Calu3 (cell line): ENCODE measurements at regions not wholly inside any gene's neighbourhood (a gene's known extent, or its start where the extent isn't known, plus 50 kb on each side); places are given as distances from the start of the nearest gene placed in this dataset.

Source experiments
- BruUV-seq: library from RNA; stranded (reverse); fragments of 400-500 nt; replicated peaks from 2 replicates; lab custom pipeline; 2021; lab: Mats Ljungman, UMichigan
- CTCF ChIA-PET: fragments of 300-600 bp; sonication (Branson Sonifier 250); formaldehyde crosslinking; loops from one replicate; lab custom pipeline; 2022; ENCODE audit warnings: antibody characterized with exemption; lab: Charles Lee
- DNase-seq: peaks from one replicate; pipeline ENCODE4 v3.0.0; 2022
- H3K27ac Mint-ChIP-seq: one replicate; pipeline ENCODE4 v1.8.0; 2022; ENCODE audit warnings: mixed read lengths; ENCODE audit not compliant: unreplicated experiment
- H3K27me3 Mint-ChIP-seq: one replicate; pipeline ENCODE4 v1.8.0; 2022; ENCODE audit warnings: mixed read lengths; ENCODE audit not compliant: unreplicated experiment
- H3K36me3 Mint-ChIP-seq: one replicate; pipeline ENCODE4 v1.8.0; 2022; ENCODE audit warnings: mild to moderate bottlenecking, moderate library complexity, mixed read lengths; ENCODE audit not compliant: insufficient read depth, unreplicated experiment
- H3K4me1 Mint-ChIP-seq: one replicate; pipeline ENCODE4 v1.8.0; 2022; ENCODE audit warnings: mild to moderate bottlenecking, low read depth, mixed read lengths; ENCODE audit not compliant: unreplicated experiment
- H3K4me3 Mint-ChIP-seq: one replicate; pipeline ENCODE4 v1.8.0; 2022; ENCODE audit warnings: mild to moderate bottlenecking, low read depth, moderate library complexity, mixed read lengths; ENCODE audit not compliant: unreplicated experiment
- H3K9me3 Mint-ChIP-seq: one replicate; pipeline ENCODE4 v1.8.0; 2022; ENCODE audit warnings: low read depth, mixed read lengths; ENCODE audit not compliant: unreplicated experiment
- intact Hi-C: fragments of 100-400 bp; cut with micrococcal nuclease; formaldehyde crosslinking; loops from one replicate; pipeline ENCODE4 v1.10.0; 2022; ENCODE audit not compliant: unreplicated experiment
- TF ChIP-seq, protein P1 (sequence below): fragments of 200-600 bp; IDR thresholded peaks from one replicate; pipeline ENCODE4 v1.8.0; 2022; ENCODE audit warnings: antibody characterized with exemption; ENCODE audit not compliant: unreplicated experiment

DNA sequence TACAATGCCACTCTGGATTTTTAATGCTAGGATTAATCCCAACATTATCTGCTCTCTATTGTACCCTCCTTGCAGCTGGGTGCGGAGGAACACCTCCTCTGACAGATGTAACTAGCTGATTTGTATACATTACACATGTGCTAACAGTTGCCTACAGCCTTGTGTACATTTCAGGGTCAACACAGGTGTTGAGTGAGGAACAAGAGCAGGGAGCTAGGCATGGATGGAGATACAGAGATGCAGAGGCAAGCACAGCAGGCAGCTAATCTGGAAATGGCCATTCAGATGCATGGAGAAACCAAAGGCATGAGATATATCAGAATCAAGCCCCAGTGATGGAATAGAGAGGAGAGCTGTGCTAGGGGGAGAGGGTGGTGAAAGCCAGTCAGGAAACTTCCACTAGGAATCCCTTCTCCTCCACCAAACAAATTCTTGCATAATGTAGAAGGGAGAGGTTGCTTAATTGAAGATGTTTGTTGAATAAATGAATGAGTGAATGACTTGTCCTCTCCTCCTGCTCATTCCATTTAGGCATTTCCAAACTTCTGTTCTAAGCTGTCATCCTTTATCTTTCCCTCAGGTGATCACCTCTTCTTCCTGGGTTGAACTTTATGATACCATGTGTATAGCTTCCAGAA lies 313.2 kb downstream of the ATP23 start:
- H3K27ac Mint-ChIP-seq, result no peak overlapping the region
- TF ChIP-seq, protein P1, sequence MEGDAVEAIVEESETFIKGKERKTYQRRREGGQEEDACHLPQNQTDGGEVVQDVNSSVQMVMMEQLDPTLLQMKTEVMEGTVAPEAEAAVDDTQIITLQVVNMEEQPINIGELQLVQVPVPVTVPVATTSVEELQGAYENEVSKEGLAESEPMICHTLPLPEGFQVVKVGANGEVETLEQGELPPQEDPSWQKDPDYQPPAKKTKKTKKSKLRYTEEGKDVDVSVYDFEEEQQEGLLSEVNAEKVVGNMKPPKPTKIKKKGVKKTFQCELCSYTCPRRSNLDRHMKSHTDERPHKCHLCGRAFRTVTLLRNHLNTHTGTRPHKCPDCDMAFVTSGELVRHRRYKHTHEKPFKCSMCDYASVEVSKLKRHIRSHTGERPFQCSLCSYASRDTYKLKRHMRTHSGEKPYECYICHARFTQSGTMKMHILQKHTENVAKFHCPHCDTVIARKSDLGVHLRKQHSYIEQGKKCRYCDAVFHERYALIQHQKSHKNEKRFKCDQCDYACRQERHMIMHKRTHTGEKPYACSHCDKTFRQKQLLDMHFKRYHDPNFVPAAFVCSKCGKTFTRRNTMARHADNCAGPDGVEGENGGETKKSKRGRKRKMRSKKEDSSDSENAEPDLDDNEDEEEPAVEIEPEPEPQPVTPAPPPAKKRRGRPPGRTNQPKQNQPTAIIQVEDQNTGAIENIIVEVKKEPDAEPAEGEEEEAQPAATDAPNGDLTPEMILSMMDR, result no peak
- no peaks in the 10 kb centered on the region for H3K4me1 Mint-ChIP-seq
- no peaks in the 10 kb centered on the region for H3K36me3 Mint-ChIP-seq
- peaks cover 2% of the 10 kb centered on the region for H3K9me3 Mint-ChIP-seq
- intact Hi-C loops, result no loop called here
- BruUV-seq, result no TSS peak
- no peak overlapping the region for H3K4me3 Mint-ChIP-seq
- no peaks in the 10 kb centered on the region for H3K27me3 Mint-ChIP-seq
- no peak for DNase-seq
- CTCF ChIA-PET, result no interaction called here

DNA sequence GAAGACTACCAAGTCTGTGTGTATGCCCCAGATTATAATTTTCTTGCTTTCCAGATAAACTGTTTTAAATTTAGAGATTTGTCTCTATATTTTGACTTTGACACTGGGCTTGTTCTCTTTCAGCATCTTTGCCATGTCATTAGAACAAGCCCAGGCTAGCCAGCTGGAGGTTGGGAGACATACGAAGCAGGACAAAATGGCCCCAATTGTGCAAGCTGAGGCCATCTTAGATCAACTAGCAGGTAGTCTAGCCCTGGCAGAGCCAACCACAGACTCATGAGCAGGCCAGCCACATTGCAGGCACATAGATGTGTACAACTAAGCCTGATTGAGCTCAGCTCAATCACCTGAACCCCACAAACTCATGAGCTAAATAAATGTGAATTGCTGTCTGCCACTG lies 321.4 kb downstream of the ATP23 start:
- peaks cover 5% of the 10 kb centered on the region for H3K9me3 Mint-ChIP-seq
- TF ChIP-seq, protein P1, result no peak
- no peak overlapping the region for H3K27ac Mint-ChIP-seq
- H3K4me3 Mint-ChIP-seq, result no peak overlapping the region
- no TSS peak for BruUV-seq
- CTCF ChIA-PET, result no interaction called here
- intact Hi-C loops, result no loop called here
- no peaks in the 10 kb centered on the region for H3K4me1 Mint-ChIP-seq
- H3K36me3 Mint-ChIP-seq, result no peaks in the 10 kb centered on the region
- no peaks in the 10 kb centered on the region for H3K27me3 Mint-ChIP-seq
- DNase-seq, result no peak

DNA sequence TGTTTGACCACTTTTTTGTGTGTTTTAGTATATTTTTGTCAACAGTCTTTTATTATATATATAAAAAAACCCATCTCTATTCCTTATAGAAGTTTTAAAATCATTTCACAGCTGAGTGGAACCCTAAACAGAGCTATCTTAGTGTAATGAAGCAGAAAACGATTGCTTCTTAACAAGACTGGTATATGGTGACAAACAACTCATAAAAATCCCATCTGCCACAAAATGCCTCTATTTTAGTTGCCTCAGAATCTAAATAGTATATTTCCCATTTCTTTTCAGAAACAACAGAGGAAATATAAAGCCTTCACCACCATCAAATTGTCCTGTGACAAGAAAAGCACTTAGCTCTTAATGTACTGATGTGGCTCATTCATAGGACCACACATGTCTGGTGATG lies 322.4 kb downstream of the ATP23 start:
- Mint-ChIP-seq H3K27me3 (no peaks in the 10 kb centered on the region), H3K4me3 (no peak overlapping the region), H3K36me3 (no peaks in the 10 kb centered on the region), H3K4me1 (no peaks in the 10 kb centered on the region), H3K27ac (no peak overlapping the region), H3K9me3 (peaks cover 5% of the 10 kb centered on the region)
- TF ChIP-seq, protein P1, result no peak
- BruUV-seq, result no TSS peak
- DNase-seq, result no peak
- CTCF ChIA-PET, result no interaction called here
- intact Hi-C loops, result no loop called here

DNA sequence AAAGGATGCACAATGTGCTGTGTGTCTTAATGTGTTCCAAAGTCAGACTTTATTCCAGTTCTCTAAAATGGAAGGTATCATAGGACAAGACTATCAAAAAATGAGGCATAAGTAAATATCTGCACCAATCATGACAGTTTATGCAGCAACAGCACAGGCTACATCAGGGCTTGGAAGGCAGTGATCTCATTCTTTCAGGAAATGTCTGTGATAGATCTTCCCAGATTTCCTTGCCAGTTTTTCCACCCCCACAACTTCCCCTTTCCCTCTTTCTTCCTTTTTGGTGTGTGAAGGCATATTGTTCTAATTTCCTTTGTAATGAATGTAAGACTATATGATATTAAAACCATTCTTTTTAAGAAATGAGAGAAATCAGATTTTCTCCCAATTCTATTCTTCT lies 326.7 kb downstream of the ATP23 start:
- BruUV-seq, result no TSS peak
- H3K9me3 Mint-ChIP-seq, result peaks cover 5% of the 10 kb centered on the region
- no peak overlapping the region for H3K27ac Mint-ChIP-seq
- CTCF ChIA-PET, result no interaction called here
- intact Hi-C loops, result no loop called here
- TF ChIP-seq, protein P1, result no peak
- DNase-seq, result no peak
- no peaks in the 10 kb centered on the region for H3K27me3 Mint-ChIP-seq
- no peaks in the 10 kb centered on the region for H3K36me3 Mint-ChIP-seq
- no peaks in the 10 kb centered on the region for H3K4me1 Mint-ChIP-seq
- no peak overlapping the region for H3K4me3 Mint-ChIP-seq
